ENCODE measurements at regions not wholly inside any gene's neighbourhood (a gene's known extent, or its start where the extent isn't known, plus 50 kb on each side); places are given as distances from the start of the nearest gene placed in this dataset.

DNA sequence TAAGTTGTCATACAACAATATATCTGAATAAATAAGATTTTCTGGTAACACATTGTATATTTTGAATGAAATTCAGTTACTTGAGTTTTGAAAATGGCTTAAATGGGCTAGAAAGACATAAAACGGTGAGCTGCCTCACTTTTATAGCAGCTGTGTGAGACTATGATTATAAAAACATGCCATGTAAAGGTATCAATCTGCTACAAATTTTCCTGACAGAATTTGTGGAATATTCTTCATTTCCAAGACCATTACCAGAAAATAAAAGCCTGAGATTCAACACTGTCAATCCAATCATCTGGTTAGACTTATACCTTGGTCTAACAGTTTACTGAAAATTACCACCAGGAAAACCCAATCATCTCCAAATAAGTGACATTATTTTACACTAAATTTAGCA is 181.1 kb downstream of the SPCS3 start:
- TF ChIP-seq, protein P1, sequence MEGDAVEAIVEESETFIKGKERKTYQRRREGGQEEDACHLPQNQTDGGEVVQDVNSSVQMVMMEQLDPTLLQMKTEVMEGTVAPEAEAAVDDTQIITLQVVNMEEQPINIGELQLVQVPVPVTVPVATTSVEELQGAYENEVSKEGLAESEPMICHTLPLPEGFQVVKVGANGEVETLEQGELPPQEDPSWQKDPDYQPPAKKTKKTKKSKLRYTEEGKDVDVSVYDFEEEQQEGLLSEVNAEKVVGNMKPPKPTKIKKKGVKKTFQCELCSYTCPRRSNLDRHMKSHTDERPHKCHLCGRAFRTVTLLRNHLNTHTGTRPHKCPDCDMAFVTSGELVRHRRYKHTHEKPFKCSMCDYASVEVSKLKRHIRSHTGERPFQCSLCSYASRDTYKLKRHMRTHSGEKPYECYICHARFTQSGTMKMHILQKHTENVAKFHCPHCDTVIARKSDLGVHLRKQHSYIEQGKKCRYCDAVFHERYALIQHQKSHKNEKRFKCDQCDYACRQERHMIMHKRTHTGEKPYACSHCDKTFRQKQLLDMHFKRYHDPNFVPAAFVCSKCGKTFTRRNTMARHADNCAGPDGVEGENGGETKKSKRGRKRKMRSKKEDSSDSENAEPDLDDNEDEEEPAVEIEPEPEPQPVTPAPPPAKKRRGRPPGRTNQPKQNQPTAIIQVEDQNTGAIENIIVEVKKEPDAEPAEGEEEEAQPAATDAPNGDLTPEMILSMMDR (IDR thresholded peaks at IDR 0.05): no peak
- TF ChIP-seq POLR2A (IDR thresholded peaks at IDR 0.05): no peak
